ENCODE measurements at regions not wholly inside any gene's neighbourhood (a gene's known extent, or its start where the extent isn't known, plus 50 kb on each side); places are given as distances from the start of the nearest gene placed in this dataset.

DNA sequence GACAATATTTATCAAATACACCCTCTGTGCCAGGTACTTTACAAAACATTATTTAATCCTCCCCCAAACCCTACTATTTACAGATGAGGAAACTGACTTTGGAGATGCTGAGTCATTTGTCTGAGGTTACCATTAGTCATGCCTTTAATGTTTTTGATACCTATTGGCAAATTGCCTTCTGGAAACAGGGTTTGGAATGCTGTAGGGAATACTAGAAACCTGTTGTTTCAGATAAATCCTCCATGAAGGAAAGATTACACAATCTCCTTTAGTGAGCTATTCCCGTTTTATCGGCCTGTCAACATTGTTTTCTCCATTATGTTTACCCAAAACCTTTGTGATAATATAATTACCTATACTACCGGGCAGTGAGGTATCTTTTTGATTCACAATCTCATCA is 93.6 kb upstream of the ADGRF1 start:
- peak; percentile 25 for ATAC-seq
- intact Hi-C loops (cut with DNase I, micrococcal nuclease), result no loop called here
- TF ChIP-seq, protein P1, sequence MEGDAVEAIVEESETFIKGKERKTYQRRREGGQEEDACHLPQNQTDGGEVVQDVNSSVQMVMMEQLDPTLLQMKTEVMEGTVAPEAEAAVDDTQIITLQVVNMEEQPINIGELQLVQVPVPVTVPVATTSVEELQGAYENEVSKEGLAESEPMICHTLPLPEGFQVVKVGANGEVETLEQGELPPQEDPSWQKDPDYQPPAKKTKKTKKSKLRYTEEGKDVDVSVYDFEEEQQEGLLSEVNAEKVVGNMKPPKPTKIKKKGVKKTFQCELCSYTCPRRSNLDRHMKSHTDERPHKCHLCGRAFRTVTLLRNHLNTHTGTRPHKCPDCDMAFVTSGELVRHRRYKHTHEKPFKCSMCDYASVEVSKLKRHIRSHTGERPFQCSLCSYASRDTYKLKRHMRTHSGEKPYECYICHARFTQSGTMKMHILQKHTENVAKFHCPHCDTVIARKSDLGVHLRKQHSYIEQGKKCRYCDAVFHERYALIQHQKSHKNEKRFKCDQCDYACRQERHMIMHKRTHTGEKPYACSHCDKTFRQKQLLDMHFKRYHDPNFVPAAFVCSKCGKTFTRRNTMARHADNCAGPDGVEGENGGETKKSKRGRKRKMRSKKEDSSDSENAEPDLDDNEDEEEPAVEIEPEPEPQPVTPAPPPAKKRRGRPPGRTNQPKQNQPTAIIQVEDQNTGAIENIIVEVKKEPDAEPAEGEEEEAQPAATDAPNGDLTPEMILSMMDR (IDR thresholded peaks at IDR 0.05), result no peak

DNA sequence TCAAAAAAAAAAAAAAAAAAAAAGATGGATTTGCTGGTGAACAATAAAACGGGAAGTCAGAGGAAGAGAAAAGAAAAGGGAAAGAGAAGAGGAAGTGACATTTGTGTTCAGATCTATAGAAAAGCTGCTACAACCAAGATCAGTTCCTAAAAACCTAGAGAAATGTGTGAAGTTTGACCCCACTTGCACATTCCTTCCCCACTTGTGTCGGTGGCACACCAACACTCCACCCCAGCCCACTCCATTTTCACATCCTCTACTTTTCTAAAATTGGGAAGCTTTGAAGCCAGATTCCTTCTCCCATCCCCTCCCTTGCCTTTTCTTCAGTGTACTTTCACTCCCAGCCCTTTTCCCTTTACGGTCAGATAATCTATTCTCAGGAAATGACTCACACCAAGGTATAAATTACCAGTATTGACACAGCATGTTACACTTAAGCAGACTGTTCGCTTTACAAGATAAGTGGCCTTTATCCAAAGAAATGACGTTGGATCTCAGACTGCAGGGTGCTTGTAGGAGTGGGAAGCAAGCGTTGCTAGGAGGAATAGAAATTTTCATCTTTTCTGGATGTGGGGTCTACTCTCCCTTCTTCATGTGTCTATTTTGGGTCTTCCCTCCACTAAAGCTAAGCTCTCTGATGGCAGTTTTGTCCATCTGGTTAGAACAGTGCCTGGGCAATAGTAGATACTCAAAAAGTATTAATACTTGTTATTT is 92.5 kb upstream of the ADGRF1 start:
- Histone ChIP-seq H3K4me3 (no peak overlapping the region), H3K9me3 (no peaks in the 10 kb centered on the region), H3K36me3 (ENCODE audit: low read depth) (no peaks in the 10 kb centered on the region), H3K4me1 (ENCODE audit: low read depth) (peaks cover 18% of the 10 kb centered on the region)
- DNase-seq (peak in 1 of 3 donors; percentile 47), ATAC-seq (peak; percentile 85)
- TF ChIP-seq, protein P1 (IDR thresholded peaks at IDR 0.05), result no peak
- intact Hi-C loops (cut with DNase I, micrococcal nuclease), result no loop called here

More for the DNA sequence above, 93.6 kb upstream of the ADGRF1 start:
- Histone ChIP-seq H3K9me3 (no peaks in the 10 kb centered on the region), H3K4me1 (ENCODE audit: low read depth) (peaks cover 18% of the 10 kb centered on the region), H3K36me3 (ENCODE audit: low read depth) (no peaks in the 10 kb centered on the region), H3K4me3 (no peak overlapping the region)
- no peak for DNase-seq

- Histone ChIP-seq H3K9me3 (no peaks in the 10 kb centered on the region), H3K4me3 (no peak overlapping the region), H3K4me1 (ENCODE audit: low read depth) (peaks cover 22% of the 10 kb centered on the region), H3K36me3 (ENCODE audit: low read depth) (no peaks in the 10 kb centered on the region)
- intact Hi-C loops (cut with DNase I, micrococcal nuclease), result no loop called here
- DNase-seq, result no peak
- ATAC-seq, result no peak
- TF ChIP-seq, protein P1 (IDR thresholded peaks at IDR 0.05), result no peak
Observed at GRCh38 chr6:47133230-47134000, 91.3 kb upstream of the ADGRF1 start.

GRCh38 chr6:47132724-47133123 is 90.6 kb upstream of the ADGRF1 start:
- TF ChIP-seq, protein P1 (IDR thresholded peaks at IDR 0.05), result no peak
- no peaks in the 10 kb centered on the region for H3K36me3 ChIP-seq (ENCODE audit: low read depth)
- H3K9me3 ChIP-seq, result no peaks in the 10 kb centered on the region
- DNase-seq (peak in 1 of 3 donors; percentile 50), ATAC-seq (peak; percentile 80)
- peaks cover 23% of the 10 kb centered on the region for H3K4me1 ChIP-seq (ENCODE audit: low read depth)
- no peak overlapping the region for H3K4me3 ChIP-seq
- intact Hi-C loops (cut with DNase I, micrococcal nuclease), result no loop called here

DNA sequence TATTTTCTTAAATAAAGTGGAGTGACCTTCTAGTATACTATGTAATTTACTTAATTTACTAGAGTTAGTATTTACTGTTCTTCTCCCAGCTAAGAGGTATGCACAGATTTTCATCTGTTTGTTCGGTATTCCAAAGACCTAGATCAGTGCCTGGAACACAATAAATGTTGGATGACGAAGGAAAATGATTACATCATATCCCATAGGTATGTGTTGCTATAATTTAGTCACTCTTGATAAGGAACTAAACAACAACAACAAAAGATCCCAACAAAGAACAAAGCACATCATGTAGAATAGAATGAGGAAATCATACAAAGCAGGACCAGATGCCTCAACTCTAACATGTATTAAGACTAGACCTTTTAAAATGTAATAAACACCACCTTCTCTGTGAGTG is 89.6 kb upstream of the ADGRF1 start:
- no peak overlapping the region for H3K4me3 ChIP-seq
- H3K36me3 ChIP-seq (ENCODE audit: low read depth), result no peaks in the 10 kb centered on the region
- ATAC-seq, result peak; percentile 6
- H3K4me1 ChIP-seq (ENCODE audit: low read depth), result peaks cover 26% of the 10 kb centered on the region
- no peaks in the 10 kb centered on the region for H3K9me3 ChIP-seq
- TF ChIP-seq, protein P1 (IDR thresholded peaks at IDR 0.05), result no peak
- no peak for DNase-seq
- intact Hi-C loops (cut with DNase I, micrococcal nuclease), result no loop called here
